ENCODE measurements at regions not wholly inside any gene's neighbourhood (a gene's known extent, or its start where the extent isn't known, plus 50 kb on each side); places are given as distances from the start of the nearest gene placed in this dataset.

DNA sequence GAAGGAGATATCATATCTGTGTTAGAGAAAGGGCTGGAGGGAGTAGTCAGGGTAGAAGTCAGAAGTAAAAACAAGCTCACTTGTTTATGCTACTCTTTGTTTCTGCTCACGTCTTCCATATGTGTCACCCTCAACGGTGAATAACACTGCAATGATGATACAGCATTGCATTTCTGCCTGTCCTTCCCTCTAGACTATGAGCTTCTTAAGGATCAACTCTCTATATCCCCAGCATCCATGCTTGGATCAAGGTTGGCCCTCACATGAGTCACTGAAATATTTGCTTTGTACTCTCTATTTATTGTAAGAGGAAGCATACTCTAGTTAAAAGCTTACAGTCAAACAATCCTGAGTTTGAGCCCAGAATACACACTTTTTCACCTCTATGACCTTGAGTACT lies 406.0 kb downstream of the RFC3 start:
- no peaks in the 10 kb centered on the region for H3K9me3 ChIP-seq (replicated peaks; ENCODE audit: low read length)
- H3K36me3 ChIP-seq (ENCODE audit: insufficient read depth, low read length): no peaks in the 10 kb centered on the region
- no peak overlapping the region for H3K9ac ChIP-seq (ENCODE audit: low read depth, low read length)
- H3K4me2 ChIP-seq (ENCODE audit: low read length): no peak overlapping the region
- H3K4me1 ChIP-seq (ENCODE audit: control insufficient read depth, insufficient read depth, low read length): no peaks in the 10 kb centered on the region
- H3K4me3 ChIP-seq (ENCODE audit: low read length): no peak overlapping the region
- no peaks in the 10 kb centered on the region for H3K27me3 ChIP-seq (ENCODE audit: control insufficient read depth, insufficient read depth, low read length)

DNA sequence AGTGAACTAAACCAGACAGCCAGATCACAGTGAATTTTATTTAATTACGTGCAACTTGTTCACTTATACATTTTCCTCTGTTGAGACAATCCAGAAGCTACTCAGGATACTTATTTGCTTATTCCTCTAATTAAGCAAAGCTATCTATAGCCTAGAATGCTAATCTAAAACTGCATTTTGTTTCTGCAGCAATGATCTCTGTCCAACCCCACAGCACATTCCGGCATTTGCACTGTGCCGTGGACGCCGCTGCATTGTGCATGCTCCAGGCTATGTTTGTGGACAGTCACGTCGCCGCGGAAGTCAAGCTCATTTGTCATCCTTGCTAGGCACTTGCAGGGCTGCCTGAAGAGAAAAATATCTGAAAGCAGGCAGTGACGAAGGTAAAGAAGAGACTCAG lies 406.9 kb downstream of the RFC3 start:
- Histone ChIP-seq H3K4me1 (ENCODE audit: control insufficient read depth, insufficient read depth, low read length) (no peaks in the 10 kb centered on the region), H3K36me3 (ENCODE audit: insufficient read depth, low read length) (no peaks in the 10 kb centered on the region), H3K4me3 (ENCODE audit: low read length) (no peak overlapping the region), H3K9ac (ENCODE audit: low read depth, low read length) (no peak overlapping the region), H3K9me3 (replicated peaks; ENCODE audit: low read length) (no peaks in the 10 kb centered on the region), H3K4me2 (ENCODE audit: low read length) (no peak overlapping the region), H3K27me3 (ENCODE audit: control insufficient read depth, insufficient read depth, low read length) (no peaks in the 10 kb centered on the region)

DNA sequence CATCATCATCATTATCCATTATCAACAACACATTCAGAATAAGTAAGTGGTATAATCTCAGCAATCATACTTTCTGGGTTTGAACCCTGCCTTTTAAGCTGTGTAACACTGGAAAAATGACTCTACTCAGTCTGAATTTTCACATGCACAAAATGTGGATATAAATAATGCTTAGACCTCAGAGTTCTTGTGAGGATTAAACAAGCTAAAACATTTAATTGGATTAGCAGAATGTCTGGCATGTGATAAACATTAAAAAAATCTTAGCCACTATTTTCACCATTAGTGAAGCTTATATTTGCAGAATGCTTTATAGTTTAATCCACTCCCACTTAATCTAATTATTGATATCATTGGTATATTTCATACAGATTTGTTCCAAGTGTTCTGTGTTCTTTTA lies 412.3 kb downstream of the RFC3 start:
- Histone ChIP-seq H3K9ac (ENCODE audit: low read depth, low read length) (no peak overlapping the region), H3K9me3 (replicated peaks; ENCODE audit: low read length) (no peaks in the 10 kb centered on the region), H3K4me2 (ENCODE audit: low read length) (no peak overlapping the region), H3K4me3 (ENCODE audit: low read length) (no peak overlapping the region), H3K36me3 (ENCODE audit: insufficient read depth, low read length) (no peaks in the 10 kb centered on the region), H3K4me1 (ENCODE audit: control insufficient read depth, insufficient read depth, low read length) (no peaks in the 10 kb centered on the region), H3K27me3 (ENCODE audit: control insufficient read depth, insufficient read depth, low read length) (no peaks in the 10 kb centered on the region)

DNA sequence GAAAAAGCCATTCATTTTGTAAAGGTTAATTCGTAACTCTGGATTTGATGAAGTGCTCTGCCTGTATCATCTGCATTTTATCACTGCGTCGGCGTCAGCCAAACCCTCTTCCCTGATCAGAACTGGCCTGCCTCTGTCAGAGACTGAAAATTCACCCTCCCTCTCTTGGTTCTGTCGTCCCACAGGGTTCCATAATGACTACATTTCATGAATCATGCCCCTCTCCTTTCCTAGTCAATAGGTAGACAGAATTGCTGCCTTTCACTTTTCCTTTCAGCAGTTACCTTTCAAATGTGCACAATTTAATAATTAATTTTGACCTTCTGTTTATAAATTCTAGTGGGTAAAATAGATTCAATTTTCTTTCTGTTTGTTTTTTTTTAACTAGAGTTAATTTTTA lies 423.4 kb downstream of the RFC3 start:
- Histone ChIP-seq H3K9me3 (replicated peaks; ENCODE audit: low read length) (no peaks in the 10 kb centered on the region), H3K4me3 (ENCODE audit: low read length) (no peak overlapping the region), H3K36me3 (ENCODE audit: insufficient read depth, low read length) (no peaks in the 10 kb centered on the region)

DNA sequence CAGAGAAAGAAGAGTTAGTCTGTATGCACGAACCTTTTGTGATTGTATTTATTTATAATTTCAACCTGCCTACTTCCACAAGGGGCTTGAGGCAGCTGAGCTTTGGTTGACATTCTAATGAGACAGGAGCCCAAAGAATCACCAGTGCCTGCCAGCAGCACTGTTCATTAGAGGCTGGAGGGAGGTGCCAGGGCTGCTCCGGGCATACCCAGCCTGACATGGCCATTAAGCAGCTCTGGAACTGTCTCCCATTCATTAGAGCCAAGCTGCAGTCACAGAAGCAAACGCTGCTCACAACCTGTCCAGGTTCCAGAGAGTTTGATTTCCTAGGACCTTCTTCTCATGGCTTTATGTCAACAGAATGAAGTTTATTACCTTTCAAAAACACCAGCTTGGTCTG lies 425.5 kb downstream of the RFC3 start:
- Histone ChIP-seq H3K27me3 (ENCODE audit: control insufficient read depth, insufficient read depth, low read length) (no peaks in the 10 kb centered on the region), H3K4me2 (ENCODE audit: low read length) (no peak overlapping the region), H3K4me1 (ENCODE audit: control insufficient read depth, insufficient read depth, low read length) (no peaks in the 10 kb centered on the region), H3K9ac (ENCODE audit: low read depth, low read length) (no peak overlapping the region), H3K4me3 (ENCODE audit: low read length) (no peak overlapping the region), H3K9me3 (replicated peaks; ENCODE audit: low read length) (no peaks in the 10 kb centered on the region), H3K36me3 (ENCODE audit: insufficient read depth, low read length) (no peaks in the 10 kb centered on the region)

More for the DNA sequence above, 423.4 kb downstream of the RFC3 start:
- Histone ChIP-seq H3K27me3 (ENCODE audit: control insufficient read depth, insufficient read depth, low read length) (no peaks in the 10 kb centered on the region), H3K4me2 (ENCODE audit: low read length) (no peak overlapping the region), H3K9ac (ENCODE audit: low read depth, low read length) (no peak overlapping the region), H3K4me1 (ENCODE audit: control insufficient read depth, insufficient read depth, low read length) (no peaks in the 10 kb centered on the region)

DNA sequence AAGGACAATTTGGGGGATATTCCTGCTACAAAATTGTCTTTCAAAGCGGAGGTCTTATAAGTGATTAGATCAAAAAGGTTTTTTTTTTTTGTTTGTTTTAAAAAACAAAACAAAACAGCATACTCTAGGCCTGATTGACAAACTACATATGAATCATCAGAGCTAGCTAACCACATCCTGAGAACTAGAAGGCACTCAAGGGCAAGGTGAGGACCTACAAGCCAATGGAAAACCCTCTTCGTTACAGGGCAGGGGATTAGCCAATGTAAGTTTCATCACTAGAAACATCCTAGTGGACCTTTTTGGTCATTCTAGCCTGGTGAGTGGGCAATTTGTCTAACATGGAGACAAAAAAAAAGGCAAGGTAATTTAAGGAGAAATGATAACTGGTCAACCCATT lies 428.6 kb downstream of the RFC3 start:
- no peaks in the 10 kb centered on the region for H3K4me1 ChIP-seq (ENCODE audit: control insufficient read depth, insufficient read depth, low read length)
- no peak overlapping the region for H3K9ac ChIP-seq (ENCODE audit: low read depth, low read length)
- H3K4me2 ChIP-seq (ENCODE audit: low read length): no peak overlapping the region
- no peaks in the 10 kb centered on the region for H3K36me3 ChIP-seq (ENCODE audit: insufficient read depth, low read length)
- no peak overlapping the region for H3K4me3 ChIP-seq (ENCODE audit: low read length)
- no peaks in the 10 kb centered on the region for H3K27me3 ChIP-seq (ENCODE audit: control insufficient read depth, insufficient read depth, low read length)
- no peaks in the 10 kb centered on the region for H3K9me3 ChIP-seq (replicated peaks; ENCODE audit: low read length)

DNA sequence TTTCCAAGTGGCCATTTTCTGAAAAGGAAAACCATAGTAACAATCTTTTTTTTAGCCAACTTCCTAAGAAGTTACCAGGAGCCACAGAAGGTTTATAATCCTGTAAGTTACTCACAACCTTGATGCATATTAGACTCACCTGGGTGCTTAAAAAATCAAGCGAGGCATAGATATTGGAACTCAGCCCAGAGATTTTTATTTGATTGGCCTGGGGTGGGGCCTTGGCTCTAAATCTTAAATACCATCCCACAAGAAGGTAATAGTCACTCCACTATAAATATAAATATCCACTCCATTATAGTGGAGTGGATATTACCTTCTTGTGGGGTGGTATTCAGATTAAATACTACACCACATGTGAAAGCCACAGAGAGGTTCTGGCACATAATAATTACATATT lies 429.6 kb downstream of the RFC3 start:
- H3K4me3 ChIP-seq (ENCODE audit: low read length): no peak overlapping the region
- no peak overlapping the region for H3K4me2 ChIP-seq (ENCODE audit: low read length)
- no peaks in the 10 kb centered on the region for H3K4me1 ChIP-seq (ENCODE audit: control insufficient read depth, insufficient read depth, low read length)
- H3K36me3 ChIP-seq (ENCODE audit: insufficient read depth, low read length): no peaks in the 10 kb centered on the region
- no peaks in the 10 kb centered on the region for H3K27me3 ChIP-seq (ENCODE audit: control insufficient read depth, insufficient read depth, low read length)
- H3K9ac ChIP-seq (ENCODE audit: low read depth, low read length): no peak overlapping the region
- H3K9me3 ChIP-seq (replicated peaks; ENCODE audit: low read length): no peaks in the 10 kb centered on the region

DNA sequence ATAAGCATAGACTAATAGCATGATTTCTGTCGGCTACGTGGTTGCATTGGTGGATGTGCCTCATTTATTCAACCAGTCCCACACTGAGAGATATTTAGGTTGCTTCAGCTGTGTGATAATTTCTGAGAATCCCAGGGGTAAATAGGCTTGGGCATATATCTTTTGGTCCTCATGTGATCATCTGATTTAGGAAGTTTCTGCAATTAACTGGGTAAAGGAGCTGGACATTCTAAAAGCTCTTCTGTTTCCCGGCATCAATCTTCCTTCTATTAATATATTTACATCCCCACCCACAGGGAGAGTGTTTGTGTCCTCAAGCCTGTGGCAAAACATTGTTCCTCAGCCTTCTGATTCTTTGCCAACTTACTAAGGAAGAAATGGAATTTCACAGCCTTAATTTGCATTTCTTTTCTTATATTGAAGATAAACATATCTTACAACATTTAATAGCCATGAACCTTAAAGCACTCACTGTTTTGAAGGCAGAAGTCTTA lies 431.6 kb downstream of the RFC3 start:
- Histone ChIP-seq H3K4me3 (ENCODE audit: low read length) (no peak overlapping the region), H3K36me3 (ENCODE audit: insufficient read depth, low read length) (no peaks in the 10 kb centered on the region), H3K9ac (ENCODE audit: low read depth, low read length) (no peak overlapping the region), H3K4me1 (ENCODE audit: control insufficient read depth, insufficient read depth, low read length) (no peaks in the 10 kb centered on the region), H3K27me3 (ENCODE audit: control insufficient read depth, insufficient read depth, low read length) (no peaks in the 10 kb centered on the region), H3K4me2 (ENCODE audit: low read length) (no peak overlapping the region), H3K9me3 (replicated peaks; ENCODE audit: low read length) (no peaks in the 10 kb centered on the region)

DNA sequence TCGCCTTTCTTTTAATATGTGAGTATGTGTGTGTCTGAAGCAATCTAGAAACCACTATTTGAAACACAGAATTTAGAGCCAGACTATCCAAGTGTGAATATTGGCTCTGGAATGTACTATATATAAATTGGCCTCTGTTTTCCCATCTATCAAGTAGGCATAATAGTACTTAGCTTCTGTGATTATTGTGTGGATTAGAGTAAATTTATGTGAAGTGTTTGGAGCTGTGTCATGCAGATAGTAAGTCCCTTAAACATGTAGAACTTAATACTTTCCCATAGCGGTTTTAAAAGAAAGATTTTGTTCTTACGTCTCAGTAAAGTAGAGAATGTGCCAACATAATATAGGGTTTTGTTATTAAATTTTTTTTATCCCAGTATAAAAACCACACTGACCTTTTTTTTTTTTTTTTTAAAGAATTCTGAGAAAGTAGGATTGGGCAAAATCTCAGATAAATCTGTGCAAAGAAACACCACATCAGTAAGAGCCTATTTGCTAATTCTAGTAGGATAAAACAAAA lies 432.3 kb downstream of the RFC3 start:
- Histone ChIP-seq H3K9ac (ENCODE audit: low read depth, low read length) (no peak overlapping the region), H3K9me3 (replicated peaks; ENCODE audit: low read length) (no peaks in the 10 kb centered on the region), H3K27me3 (ENCODE audit: control insufficient read depth, insufficient read depth, low read length) (peaks cover 1% of the 10 kb centered on the region), H3K36me3 (ENCODE audit: insufficient read depth, low read length) (no peaks in the 10 kb centered on the region), H3K4me2 (ENCODE audit: low read length) (no peak overlapping the region), H3K4me1 (ENCODE audit: control insufficient read depth, insufficient read depth, low read length) (no peaks in the 10 kb centered on the region), H3K4me3 (ENCODE audit: low read length) (no peak overlapping the region)

DNA sequence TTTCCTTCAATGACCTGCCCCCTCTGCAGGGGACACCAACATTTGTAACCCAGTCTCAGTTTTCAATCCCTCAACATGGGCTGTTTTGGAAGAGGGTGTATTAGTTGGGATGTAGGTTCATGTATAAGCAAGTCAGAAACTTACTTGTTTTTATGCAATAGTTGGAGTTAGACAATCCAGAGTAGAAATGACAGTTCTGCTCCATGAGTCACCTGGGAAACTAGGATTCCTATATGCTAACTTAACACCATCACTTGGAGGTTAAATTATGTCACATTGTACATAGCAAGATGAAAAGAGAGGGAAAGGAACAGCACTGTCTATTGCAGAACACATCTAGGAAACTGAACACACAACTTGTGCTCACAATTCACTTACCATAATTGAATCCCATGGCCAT lies 436.4 kb downstream of the RFC3 start:
- Histone ChIP-seq H3K4me2 (ENCODE audit: low read length) (no peak overlapping the region), H3K4me3 (ENCODE audit: low read length) (no peak overlapping the region), H3K9ac (ENCODE audit: low read depth, low read length) (no peak overlapping the region), H3K36me3 (ENCODE audit: insufficient read depth, low read length) (no peaks in the 10 kb centered on the region), H3K27me3 (ENCODE audit: control insufficient read depth, insufficient read depth, low read length) (peaks cover 3% of the 10 kb centered on the region), H3K4me1 (ENCODE audit: control insufficient read depth, insufficient read depth, low read length) (peaks cover 9% of the 10 kb centered on the region), H3K9me3 (replicated peaks; ENCODE audit: low read length) (no peaks in the 10 kb centered on the region)

DNA sequence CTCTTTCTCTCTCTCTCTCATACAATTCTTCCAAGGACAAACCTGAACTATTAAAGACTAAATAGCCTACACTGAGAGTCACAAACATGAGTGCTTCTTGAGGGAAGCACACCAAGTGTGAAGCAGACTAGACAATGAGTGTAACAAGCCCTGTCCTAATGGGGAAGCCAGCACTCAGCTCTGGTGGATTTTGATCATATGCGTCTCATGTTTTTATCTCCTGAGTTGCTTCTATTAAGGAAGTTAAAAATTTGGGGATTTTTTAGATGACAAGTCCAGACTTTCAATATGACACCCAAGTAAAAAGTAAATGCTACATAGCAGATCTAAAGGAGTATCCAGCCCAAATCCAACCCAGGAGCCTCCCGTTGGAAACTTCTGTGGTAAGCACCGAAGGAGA lies 437.8 kb downstream of the RFC3 start:
- no peak overlapping the region for H3K4me2 ChIP-seq (ENCODE audit: low read length)
- no peak overlapping the region for H3K4me3 ChIP-seq (ENCODE audit: low read length)
- no peak overlapping the region for H3K9ac ChIP-seq (ENCODE audit: low read depth, low read length)
- no peaks in the 10 kb centered on the region for H3K9me3 ChIP-seq (replicated peaks; ENCODE audit: low read length)
- peaks cover 9% of the 10 kb centered on the region for H3K4me1 ChIP-seq (ENCODE audit: control insufficient read depth, insufficient read depth, low read length)
- no peaks in the 10 kb centered on the region for H3K36me3 ChIP-seq (ENCODE audit: insufficient read depth, low read length)
- peaks cover 3% of the 10 kb centered on the region for H3K27me3 ChIP-seq (ENCODE audit: control insufficient read depth, insufficient read depth, low read length)

DNA sequence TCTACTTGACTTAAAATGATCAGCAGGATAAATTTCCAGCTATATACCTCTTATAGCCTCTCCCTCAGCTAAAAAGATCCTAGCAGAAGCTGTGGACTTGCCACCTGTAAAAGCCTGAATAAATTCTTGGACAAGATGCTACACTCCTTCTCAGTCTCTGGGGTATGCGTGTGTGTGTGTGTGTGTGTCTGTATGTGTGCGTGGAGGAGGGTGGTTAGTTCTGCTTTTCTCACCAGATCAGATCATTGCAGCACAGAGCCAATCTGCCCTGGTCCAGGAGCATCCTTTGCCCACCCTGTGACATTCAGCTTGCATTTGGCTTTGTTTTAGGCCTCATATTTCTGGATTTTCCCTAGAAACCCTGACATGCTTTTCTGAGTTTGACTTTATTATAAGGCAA lies 438.3 kb downstream of the RFC3 start:
- Histone ChIP-seq H3K4me1 (ENCODE audit: control insufficient read depth, insufficient read depth, low read length) (peaks cover 9% of the 10 kb centered on the region), H3K9me3 (replicated peaks; ENCODE audit: low read length) (no peaks in the 10 kb centered on the region), H3K36me3 (ENCODE audit: insufficient read depth, low read length) (no peaks in the 10 kb centered on the region), H3K4me3 (ENCODE audit: low read length) (no peak overlapping the region), H3K27me3 (ENCODE audit: control insufficient read depth, insufficient read depth, low read length) (peaks cover 3% of the 10 kb centered on the region), H3K9ac (ENCODE audit: low read depth, low read length) (no peak overlapping the region), H3K4me2 (ENCODE audit: low read length) (no peak overlapping the region)

Measured in skeletal muscle satellite cell (primary cell).